Testis (tissue), 2 donors: ENCODE measurements at regions not wholly inside any gene's neighbourhood (a gene's known extent, or its start where the extent isn't known, plus 50 kb on each side); places are given as distances from the start of the nearest gene placed in this dataset.

Source experiments
- DNase-seq: peaks from one replicate; pipeline ENCODE4 v3.0.0-alpha.2; 2019
- H3K27ac ChIP-seq, 2 donors: fragments of 200-600 bp; sonication (generic); one replicate each; pipeline ENCODE4 v1.5.1; 2019
- H3K27me3 ChIP-seq: fragments of 200-600 bp; sonication (generic); one replicate; pipeline ENCODE4 v1.5.1; 2019
- H3K36me3 ChIP-seq: fragments of 200-600 bp; sonication (generic); one replicate; pipeline ENCODE4 v1.5.1; 2017; ENCODE audit warnings: low read depth; ENCODE audit errors: missing control alignments
- H3K4me1 ChIP-seq: fragments of 200-600 bp; sonication (generic); one replicate; pipeline ENCODE4 v1.5.1; 2019
- H3K4me3 ChIP-seq, 2 donors: fragments of 200-600 bp; sonication (generic); one replicate each; pipeline ENCODE4 v1.5.1; 2017 to 2019
- H3K9me3 ChIP-seq: fragments of 200-600 bp; sonication (generic); one replicate; pipeline ENCODE4 v1.5.1; 2017
- CTCF ChIP-seq, 3 experiments: fragments of 450-650 bp in 2 of 3; fragments of 200-600 bp in 1 of 3; sonication (generic) in 1 of 3; IDR thresholded peaks; one replicate each; pipeline ENCODE4 v1.5.1; 2016 to 2019; ENCODE audit warnings: antibody characterized with exemption in 3 of 3, mild to moderate bottlenecking in 2 of 3, moderate library complexity in 1 of 3
- POLR2A ChIP-seq: fragments of 450-650 bp; IDR thresholded peaks from one replicate; pipeline ENCODE4 v1.6.1; 2017; ENCODE audit warnings: antibody characterized with exemption, mild to moderate bottlenecking, moderate library complexity
- WGBS, 2 donors: methylation state at CpG; one replicate each; pipeline ENCODE4 v1.1.5; 2018; 5-methylcytosine and 5-hydroxymethylcytosine counted together
- intact Hi-C: fragments of 100-400 bp; cut with DNase I; formaldehyde crosslinking; loops from one replicate; pipeline ENCODE4 v1.15.1; 2023; ENCODE audit warnings: low total_unique reads

- intact Hi-C loops = no loop called here
- Histone ChIP-seq H3K4me3 (no peak overlapping the region), H3K9me3 (no peaks in the 10 kb centered on the region), H3K4me1 (no peaks in the 10 kb centered on the region), H3K27ac (no peak overlapping the region), H3K36me3 (no peaks in the 10 kb centered on the region), H3K27me3 (no peaks in the 10 kb centered on the region)
- DNase-seq = no peak
- whole genome bisulfite sequencing, 2 donors = 41 to 48% methylated on average over 2 of the region's 2 CpGs
- TF ChIP-seq CTCF (IDR thresholded peaks at IDR 0.05) = no peak
Observed at GRCh38 chr20:55174172-55174571, 698.8 kb downstream of the DOK5 start.

- peak; percentile 15 for DNase-seq
Observed at GRCh38 chr20:55173601-55174000, 698.2 kb downstream of the DOK5 start.

GRCh38 chr20:55172310-55173002 lies 697.1 kb downstream of the DOK5 start:
- no peaks in the 10 kb centered on the region for H3K27me3 ChIP-seq
- intact Hi-C loops = no loop called here
- no peak for DNase-seq
- H3K9me3 ChIP-seq = no peaks in the 10 kb centered on the region
- WGBS, 2 donors = 83 to 96% methylated on average over 4 of the region's 4 CpGs
- H3K27ac ChIP-seq = no peak overlapping the region
- TF ChIP-seq POLR2A = no peak
- no peak for TF ChIP-seq CTCF (IDR thresholded peaks at IDR 0.05)
- no peaks in the 10 kb centered on the region for H3K36me3 ChIP-seq
- no peak overlapping the region for H3K4me3 ChIP-seq
- H3K4me1 ChIP-seq = no peaks in the 10 kb centered on the region

More at GRCh38 chr20:55173601-55174000, 698.2 kb downstream of the DOK5 start:
- WGBS, 2 donors = 21 to 46% methylated on average over 1 of the region's 1 CpG
- intact Hi-C loops = no loop called here
- Histone ChIP-seq H3K27me3 (no peaks in the 10 kb centered on the region), H3K9me3 (no peaks in the 10 kb centered on the region), H3K36me3 (no peaks in the 10 kb centered on the region), H3K4me1 (no peaks in the 10 kb centered on the region), H3K4me3 (no peak overlapping the region), H3K27ac (no peak overlapping the region)
- TF ChIP-seq POLR2A (no peak), CTCF (IDR thresholded peaks at IDR 0.05) (no peak)

GRCh38 chr20:55166063-55166462 lies 690.7 kb downstream of the DOK5 start:
- intact Hi-C loops = no loop called here
- no peak for TF ChIP-seq CTCF (IDR thresholded peaks at IDR 0.05)
- no peak overlapping the region for H3K27ac ChIP-seq
- 58 to 76% methylated on average over 2 of the region's 2 CpGs for WGBS, 2 donors
- H3K9me3 ChIP-seq = no peaks in the 10 kb centered on the region
- no peaks in the 10 kb centered on the region for H3K36me3 ChIP-seq
- DNase-seq = no peak
- no peaks in the 10 kb centered on the region for H3K27me3 ChIP-seq
- H3K4me1 ChIP-seq = no peaks in the 10 kb centered on the region
- H3K4me3 ChIP-seq = no peak overlapping the region

- Histone ChIP-seq H3K4me3 (no peak overlapping the region), H3K27me3 (no peaks in the 10 kb centered on the region), H3K27ac (no peak overlapping the region), H3K9me3 (no peaks in the 10 kb centered on the region), H3K4me1 (no peaks in the 10 kb centered on the region), H3K36me3 (no peaks in the 10 kb centered on the region)
- DNase-seq = no peak
- WGBS, 2 donors = 79 to 89% methylated on average over 1 of the region's 1 CpG
- intact Hi-C loops = no loop called here
- TF ChIP-seq CTCF (IDR thresholded peaks at IDR 0.05) (no peak), POLR2A (no peak)
Observed at GRCh38 chr20:55160996-55161395, 685.6 kb downstream of the DOK5 start.
